H1 (cell line): ENCODE measurements at regions not wholly inside any gene's neighbourhood (a gene's known extent, or its start where the extent isn't known, plus 50 kb on each side); places are given as distances from the start of the nearest gene placed in this dataset.

Source experiments
- CTCF ChIP-seq, 3 experiments: IDR thresholded peaks; 1 replicate in 2 of 3; 2 replicates in 1 of 3; pipeline versions ENCODE4 v1.5.1 to v1.6.1; 2011; ENCODE audit warnings: low read length in 3 of 3, mild to moderate bottlenecking in 3 of 3, inconsistent platforms in 2 of 3, low read depth in 1 of 3, moderate library complexity in 1 of 3; ENCODE audit not compliant: insufficient read depth in 1 of 3; ENCODE audit errors: control extremely low read depth in 1 of 3
- EZH2 ChIP-seq: fragments of 200-600 bp; sonication (generic); IDR thresholded peaks from 2 replicates; pipeline ENCODE4 v1.7.1; 2012; ENCODE audit warnings: low read depth, mild to moderate bottlenecking, moderate library complexity, low read length, inconsistent platforms; ENCODE audit not compliant: severe bottlenecking
- KDM1A ChIP-seq: fragments of 200-600, 300-600 bp; sonication (generic); IDR thresholded peaks from 2 replicates; pipeline ENCODE4 v1.7.1; 2016; ENCODE audit warnings: mild to moderate bottlenecking, low read length, borderline replicate concordance
- SP4 ChIP-seq: IDR thresholded peaks from 2 replicates; pipeline ENCODE4 v1.6.1; 2012; ENCODE audit warnings: low read length, inconsistent platforms

- TF ChIP-seq CTCF (IDR thresholded peaks at IDR 0.05; ENCODE audit: control extremely low read depth in 1 of 3, insufficient read depth in 1 of 3, low read depth in 1 of 3, low read length in 3 of 3), result no peak
- no peak for TF ChIP-seq KDM1A
- no peak for TF ChIP-seq SP4
- TF ChIP-seq EZH2, result no peak
These were observed 494.1 kb upstream of the NOVA1 start for GRCh38 chr14:27091973-27092372.
